ENCODE measurements at regions not wholly inside any gene's neighbourhood (a gene's known extent, or its start where the extent isn't known, plus 50 kb on each side); places are given as distances from the start of the nearest gene placed in this dataset.

GRCh38 chr13:106433066-106433465, 102.4 kb downstream of the EFNB2 start:
- Histone ChIP-seq H3K36me3 (ENCODE audit: control insufficient read depth, low read length) (no peaks in the 10 kb centered on the region), H3K4me2 (ENCODE audit: low read length) (no peak overlapping the region)
- TF ChIP-seq CTCF (IDR thresholded peaks at IDR 0.05; ENCODE audit: low read depth, low read length, poor library complexity, severe bottlenecking) = no peak
- TF ChIP-seq EZH2phosphoT487 (IDR thresholded peaks at IDR 0.05; ENCODE audit: borderline replicate concordance, low read length) = no peak

GRCh38 chr13:106432636-106433035, 102.8 kb downstream of the EFNB2 start:
- Histone ChIP-seq H3K9me2 (replicated peaks; ENCODE audit: control insufficient read depth, low read length) (no peaks in the 10 kb centered on the region), H3K4me2 (ENCODE audit: low read length) (no peak overlapping the region), H3K79me2 (ENCODE audit: control insufficient read depth, low read length) (no peaks in the 10 kb centered on the region), H3K4me3 (ENCODE audit: low read length) (no peak overlapping the region), H3K4me1 (ENCODE audit: control insufficient read depth, low read length) (no peaks in the 10 kb centered on the region), H3K9me3 (ENCODE audit: control insufficient read depth, insufficient read depth, low read length) (no peaks in the 10 kb centered on the region), H3K27me3 (ENCODE audit: control insufficient read depth, low read length) (no peaks in the 10 kb centered on the region), H3K27ac (ENCODE audit: low read depth, low read length) (no peak overlapping the region), H4K20me1 (ENCODE audit: control insufficient read depth, insufficient read depth, low read depth, low read length) (no peaks in the 10 kb centered on the region), H3F3A (ENCODE audit: control insufficient read depth, insufficient read depth) (no peaks in the 10 kb centered on the region), H3K36me3 (ENCODE audit: control insufficient read depth, low read length) (no peaks in the 10 kb centered on the region)
- TF ChIP-seq EZH2phosphoT487 (IDR thresholded peaks at IDR 0.05; ENCODE audit: borderline replicate concordance, low read length) (no peak), CTCF (IDR thresholded peaks at IDR 0.05; ENCODE audit: low read depth, low read length, poor library complexity, severe bottlenecking) (no peak)

More at GRCh38 chr13:106433066-106433465, 102.4 kb downstream of the EFNB2 start:
- H3K4me1 ChIP-seq (ENCODE audit: control insufficient read depth, low read length) = no peaks in the 10 kb centered on the region
- no peaks in the 10 kb centered on the region for H3F3A ChIP-seq (ENCODE audit: control insufficient read depth, insufficient read depth)
- H3K79me2 ChIP-seq (ENCODE audit: control insufficient read depth, low read length) = no peaks in the 10 kb centered on the region
- no peaks in the 10 kb centered on the region for H3K9me2 ChIP-seq (replicated peaks; ENCODE audit: control insufficient read depth, low read length)
- no peaks in the 10 kb centered on the region for H3K27me3 ChIP-seq (ENCODE audit: control insufficient read depth, low read length)
- no peak overlapping the region for H3K4me3 ChIP-seq (ENCODE audit: low read length)
- H4K20me1 ChIP-seq (ENCODE audit: control insufficient read depth, insufficient read depth, low read depth, low read length) = no peaks in the 10 kb centered on the region
- no peak overlapping the region for H3K27ac ChIP-seq (ENCODE audit: low read depth, low read length)
- H3K9me3 ChIP-seq (ENCODE audit: control insufficient read depth, insufficient read depth, low read length) = no peaks in the 10 kb centered on the region

- no peaks in the 10 kb centered on the region for H3K27me3 ChIP-seq (ENCODE audit: control insufficient read depth, low read length)
- H3K9me3 ChIP-seq (ENCODE audit: control insufficient read depth, insufficient read depth, low read length) = no peaks in the 10 kb centered on the region
- H3K9me2 ChIP-seq (replicated peaks; ENCODE audit: control insufficient read depth, low read length) = no peaks in the 10 kb centered on the region
- no peak overlapping the region for H3K4me3 ChIP-seq (ENCODE audit: low read length)
- no peaks in the 10 kb centered on the region for H3K79me2 ChIP-seq (ENCODE audit: control insufficient read depth, low read length)
- no peaks in the 10 kb centered on the region for H3K36me3 ChIP-seq (ENCODE audit: control insufficient read depth, low read length)
- H3F3A ChIP-seq (ENCODE audit: control insufficient read depth, insufficient read depth) = no peaks in the 10 kb centered on the region
- no peak overlapping the region for H3K27ac ChIP-seq (ENCODE audit: low read depth, low read length)
- no peaks in the 10 kb centered on the region for H4K20me1 ChIP-seq (ENCODE audit: control insufficient read depth, insufficient read depth, low read depth, low read length)
- TF ChIP-seq CTCF (IDR thresholded peaks at IDR 0.05; ENCODE audit: low read depth, low read length, poor library complexity, severe bottlenecking) (no peak), EZH2phosphoT487 (IDR thresholded peaks at IDR 0.05; ENCODE audit: borderline replicate concordance, low read length) (no peak)
- no peaks in the 10 kb centered on the region for H3K4me1 ChIP-seq (ENCODE audit: control insufficient read depth, low read length)
- no peak overlapping the region for H3K4me2 ChIP-seq (ENCODE audit: low read length)
Measured at GRCh38 chr13:106426909-106427308, 108.6 kb downstream of the EFNB2 start.

GRCh38 chr13:106425661-106426060, 109.8 kb downstream of the EFNB2 start:
- Histone ChIP-seq H3K4me1 (ENCODE audit: control insufficient read depth, low read length) (no peaks in the 10 kb centered on the region), H4K20me1 (ENCODE audit: control insufficient read depth, insufficient read depth, low read depth, low read length) (no peaks in the 10 kb centered on the region), H3K9me2 (replicated peaks; ENCODE audit: control insufficient read depth, low read length) (no peaks in the 10 kb centered on the region), H3F3A (ENCODE audit: control insufficient read depth, insufficient read depth) (no peaks in the 10 kb centered on the region), H3K27ac (ENCODE audit: low read depth, low read length) (no peak overlapping the region), H3K36me3 (ENCODE audit: control insufficient read depth, low read length) (no peaks in the 10 kb centered on the region), H3K27me3 (ENCODE audit: control insufficient read depth, low read length) (no peaks in the 10 kb centered on the region), H3K9me3 (ENCODE audit: control insufficient read depth, insufficient read depth, low read length) (no peaks in the 10 kb centered on the region), H3K4me3 (ENCODE audit: low read length) (no peak overlapping the region), H3K4me2 (ENCODE audit: low read length) (no peak overlapping the region), H3K79me2 (ENCODE audit: control insufficient read depth, low read length) (no peaks in the 10 kb centered on the region)
- TF ChIP-seq EZH2phosphoT487 (IDR thresholded peaks at IDR 0.05; ENCODE audit: borderline replicate concordance, low read length) (no peak), CTCF (IDR thresholded peaks at IDR 0.05; ENCODE audit: low read depth, low read length, poor library complexity, severe bottlenecking) (no peak)
